ENCODE measurements at regions not wholly inside any gene's neighbourhood (a gene's known extent, or its start where the extent isn't known, plus 50 kb on each side); places are given as distances from the start of the nearest gene placed in this dataset.

- DNase-seq (ENCODE audit: extremely low read depth, low read depth) = no peak
Observed at GRCh38 chr20:58043236-58044140, 185.0 kb downstream of the ANKRD60 start.

GRCh38 chr20:58042591-58042990 lies 185.9 kb downstream of the ANKRD60 start:
- TF ChIP-seq, protein P1, sequence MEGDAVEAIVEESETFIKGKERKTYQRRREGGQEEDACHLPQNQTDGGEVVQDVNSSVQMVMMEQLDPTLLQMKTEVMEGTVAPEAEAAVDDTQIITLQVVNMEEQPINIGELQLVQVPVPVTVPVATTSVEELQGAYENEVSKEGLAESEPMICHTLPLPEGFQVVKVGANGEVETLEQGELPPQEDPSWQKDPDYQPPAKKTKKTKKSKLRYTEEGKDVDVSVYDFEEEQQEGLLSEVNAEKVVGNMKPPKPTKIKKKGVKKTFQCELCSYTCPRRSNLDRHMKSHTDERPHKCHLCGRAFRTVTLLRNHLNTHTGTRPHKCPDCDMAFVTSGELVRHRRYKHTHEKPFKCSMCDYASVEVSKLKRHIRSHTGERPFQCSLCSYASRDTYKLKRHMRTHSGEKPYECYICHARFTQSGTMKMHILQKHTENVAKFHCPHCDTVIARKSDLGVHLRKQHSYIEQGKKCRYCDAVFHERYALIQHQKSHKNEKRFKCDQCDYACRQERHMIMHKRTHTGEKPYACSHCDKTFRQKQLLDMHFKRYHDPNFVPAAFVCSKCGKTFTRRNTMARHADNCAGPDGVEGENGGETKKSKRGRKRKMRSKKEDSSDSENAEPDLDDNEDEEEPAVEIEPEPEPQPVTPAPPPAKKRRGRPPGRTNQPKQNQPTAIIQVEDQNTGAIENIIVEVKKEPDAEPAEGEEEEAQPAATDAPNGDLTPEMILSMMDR (IDR thresholded peaks at IDR 0.05; ENCODE audit: low read depth, low read length) = no peak
- DNase-seq (ENCODE audit: extremely low read depth, low read depth) = no peak

More at GRCh38 chr20:58043236-58044140, 185.0 kb downstream of the ANKRD60 start:
- TF ChIP-seq, protein P1 (IDR thresholded peaks at IDR 0.05; ENCODE audit: low read depth, low read length) = no peak

GRCh38 chr20:58040447-58041290 lies 187.8 kb downstream of the ANKRD60 start:
- no peak for DNase-seq (ENCODE audit: extremely low read depth, low read depth)
- TF ChIP-seq, protein P1 (IDR thresholded peaks at IDR 0.05; ENCODE audit: low read depth, low read length) = no peak

- TF ChIP-seq, protein P1 (IDR thresholded peaks at IDR 0.05; ENCODE audit: low read depth, low read length) = no peak
Observed at GRCh38 chr20:58039274-58040092, 189.0 kb downstream of the ANKRD60 start.

GRCh38 chr20:58038123-58038654 lies 190.3 kb downstream of the ANKRD60 start:
- no peak for DNase-seq (ENCODE audit: extremely low read depth, low read depth)
- TF ChIP-seq, protein P1 (IDR thresholded peaks at IDR 0.05; ENCODE audit: low read depth, low read length) = no peak

More at GRCh38 chr20:58039274-58040092, 189.0 kb downstream of the ANKRD60 start:
- no peak for DNase-seq (ENCODE audit: extremely low read depth, low read depth)

- TF ChIP-seq, protein P1 (IDR thresholded peaks at IDR 0.05; ENCODE audit: low read depth, low read length) = no peak
- no peak for DNase-seq (ENCODE audit: extremely low read depth, low read depth)
Observed at GRCh38 chr20:58037631-58038030, 190.8 kb downstream of the ANKRD60 start.
